ENCODE measurements at regions not wholly inside any gene's neighbourhood (a gene's known extent, or its start where the extent isn't known, plus 50 kb on each side); places are given as distances from the start of the nearest gene placed in this dataset.

DNA sequence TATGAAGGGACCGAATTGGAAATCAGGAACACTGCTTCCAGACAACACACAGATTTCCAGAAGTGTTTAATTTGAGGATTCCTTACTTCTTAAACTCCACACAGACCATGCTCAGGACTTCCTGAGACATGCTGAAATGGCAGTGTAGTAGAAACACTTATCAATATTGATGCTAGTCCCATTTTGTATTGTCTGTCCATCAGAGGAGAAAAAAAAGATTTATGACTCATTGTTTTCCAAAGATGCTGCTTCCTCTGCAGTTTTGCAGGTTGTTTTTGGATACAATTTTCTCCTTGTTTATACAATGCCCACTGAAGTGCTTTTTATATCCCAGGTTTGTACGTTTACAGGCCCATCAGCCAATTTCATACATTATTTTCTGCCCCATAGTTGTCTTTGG lies 68.3 kb upstream of the TANC2 start:
- Mint-ChIP-seq H3K4me1 (peaks cover 6 to 7% of the 10 kb centered on the region in 2 donors), H3K9me3 (no peaks in the 10 kb centered on the region), H3K36me3 (no peaks in the 10 kb centered on the region), H3K27me3 (ENCODE audit: low read depth in 2 of 2) (no peaks in the 10 kb centered on the region), H3K4me3 (no peak overlapping the region), H3K27ac (no peak overlapping the region)
- ATAC-seq, result no peak
- TF ChIP-seq, protein P1, sequence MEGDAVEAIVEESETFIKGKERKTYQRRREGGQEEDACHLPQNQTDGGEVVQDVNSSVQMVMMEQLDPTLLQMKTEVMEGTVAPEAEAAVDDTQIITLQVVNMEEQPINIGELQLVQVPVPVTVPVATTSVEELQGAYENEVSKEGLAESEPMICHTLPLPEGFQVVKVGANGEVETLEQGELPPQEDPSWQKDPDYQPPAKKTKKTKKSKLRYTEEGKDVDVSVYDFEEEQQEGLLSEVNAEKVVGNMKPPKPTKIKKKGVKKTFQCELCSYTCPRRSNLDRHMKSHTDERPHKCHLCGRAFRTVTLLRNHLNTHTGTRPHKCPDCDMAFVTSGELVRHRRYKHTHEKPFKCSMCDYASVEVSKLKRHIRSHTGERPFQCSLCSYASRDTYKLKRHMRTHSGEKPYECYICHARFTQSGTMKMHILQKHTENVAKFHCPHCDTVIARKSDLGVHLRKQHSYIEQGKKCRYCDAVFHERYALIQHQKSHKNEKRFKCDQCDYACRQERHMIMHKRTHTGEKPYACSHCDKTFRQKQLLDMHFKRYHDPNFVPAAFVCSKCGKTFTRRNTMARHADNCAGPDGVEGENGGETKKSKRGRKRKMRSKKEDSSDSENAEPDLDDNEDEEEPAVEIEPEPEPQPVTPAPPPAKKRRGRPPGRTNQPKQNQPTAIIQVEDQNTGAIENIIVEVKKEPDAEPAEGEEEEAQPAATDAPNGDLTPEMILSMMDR (IDR thresholded peaks at IDR 0.05), result no peak
- no peaks in the 10 kb centered on the region for H3K9me3 ChIP-seq (ENCODE audit: control insufficient read depth, insufficient read depth, low read length)
- H3K4me1 ChIP-seq (ENCODE audit: control insufficient read depth, insufficient read depth, low read length), result no peaks in the 10 kb centered on the region
- intact Hi-C loops (cut with micrococcal nuclease), result no loop called here
- H3K4me3 ChIP-seq (ENCODE audit: low read length), result no peak overlapping the region
- H3K27me3 ChIP-seq (ENCODE audit: control insufficient read depth, insufficient read depth, low read length), result no peaks in the 10 kb centered on the region
- no peak overlapping the region for H3K27ac ChIP-seq (ENCODE audit: low read length)
- 90% methylated on average over 1 of the region's 2 CpGs for WGBS (ENCODE audit: insufficient coverage)
- DNase-seq, result no peak
- no peaks in the 10 kb centered on the region for H3K36me3 ChIP-seq (ENCODE audit: control insufficient read depth, insufficient read depth, low read length)

DNA sequence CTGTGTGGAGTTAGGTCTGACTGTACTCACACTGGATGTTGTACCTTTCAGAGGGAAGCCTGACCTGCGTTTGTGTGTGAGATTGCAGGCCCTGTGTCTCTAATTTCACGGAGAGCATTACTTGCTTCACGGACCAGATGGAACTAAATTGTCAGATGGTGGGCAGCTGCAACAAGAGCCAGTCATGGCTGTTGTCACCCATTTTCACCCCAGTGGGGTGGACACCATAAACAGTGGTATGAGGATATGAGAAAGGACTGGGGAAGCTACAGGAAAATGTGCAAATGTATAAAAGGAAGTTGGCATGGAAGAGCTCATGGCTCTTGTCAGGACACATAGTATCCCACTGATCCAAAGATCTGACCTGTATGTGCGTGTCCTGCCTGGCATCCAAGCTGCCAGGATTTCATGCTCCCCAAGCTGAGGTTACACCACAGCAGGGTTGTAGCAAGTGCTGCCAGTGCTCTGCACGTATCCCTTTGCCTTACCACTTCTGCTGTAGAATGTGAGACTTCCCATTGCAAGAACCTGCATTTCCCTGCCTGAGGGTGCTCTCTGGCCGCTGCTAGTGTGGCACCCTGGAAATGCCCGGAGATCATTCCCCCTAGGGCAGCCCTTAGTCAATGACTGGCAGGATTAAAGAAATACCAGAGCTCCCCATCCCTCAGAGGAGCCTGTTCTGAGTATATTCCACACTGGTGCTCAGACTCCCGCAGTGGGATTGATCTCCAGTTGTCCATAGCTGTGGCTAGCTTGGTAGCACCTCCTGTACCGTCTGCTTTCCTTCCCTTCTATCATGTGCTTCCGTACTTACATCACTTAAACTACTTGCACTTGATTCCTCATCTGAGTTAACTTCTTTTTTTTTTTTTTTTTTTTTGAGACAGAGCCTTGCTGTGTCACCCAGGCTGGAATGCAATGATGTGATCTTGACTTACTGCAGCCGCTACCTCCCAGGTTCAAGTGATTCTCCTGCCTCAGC lies 70.4 kb upstream of the TANC2 start:
- DNase-seq, result no peak

DNA sequence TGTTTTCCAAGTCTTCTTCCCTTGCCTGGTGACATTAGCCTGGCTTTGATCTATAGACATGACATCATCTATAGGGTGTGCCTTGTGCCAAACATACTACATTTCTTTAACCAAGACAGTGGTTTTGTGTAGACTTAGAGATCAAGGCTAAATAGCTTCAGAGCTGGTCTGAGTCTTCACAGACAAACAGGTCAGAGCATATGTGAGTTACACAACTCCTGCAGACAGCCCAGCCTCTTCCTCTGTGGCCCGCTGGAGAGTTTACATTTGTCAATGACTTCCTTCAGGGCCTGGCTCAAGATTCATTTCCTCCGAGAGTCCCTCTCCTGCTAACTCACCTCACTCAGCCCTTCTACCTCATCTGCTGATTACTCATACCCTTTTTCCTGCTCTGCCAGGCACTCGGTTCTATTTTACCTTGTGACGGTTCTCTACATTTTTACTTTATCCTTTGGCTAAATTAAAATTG lies 73.1 kb upstream of the TANC2 start:
- H3K36me3 ChIP-seq (ENCODE audit: control insufficient read depth, insufficient read depth, low read length), result no peaks in the 10 kb centered on the region
- peak; percentile 74 to 79 (median 79) for ATAC-seq
- 19% methylated on average over 4 of the region's 4 CpGs for WGBS (ENCODE audit: insufficient coverage)
- no peaks in the 10 kb centered on the region for H3K9me3 ChIP-seq (ENCODE audit: control insufficient read depth, insufficient read depth, low read length)
- Mint-ChIP-seq H3K9me3 (no peaks in the 10 kb centered on the region), H3K4me3 (no peak overlapping the region), H3K27ac (peak overlapping the region; percentile 19 to 48), H3K27me3 (ENCODE audit: low read depth in 2 of 2) (no peaks in the 10 kb centered on the region), H3K36me3 (no peaks in the 10 kb centered on the region), H3K4me1 (peaks cover 19 to 23% of the 10 kb centered on the region in 2 donors)
- intact Hi-C loops (cut with micrococcal nuclease), result no loop called here
- TF ChIP-seq, protein P1 (IDR thresholded peaks at IDR 0.05), result no peak
- no peaks in the 10 kb centered on the region for H3K27me3 ChIP-seq (ENCODE audit: control insufficient read depth, insufficient read depth, low read length)
- peaks cover 4% of the 10 kb centered on the region for H3K4me1 ChIP-seq (ENCODE audit: control insufficient read depth, insufficient read depth, low read length)
- H3K4me3 ChIP-seq (ENCODE audit: low read length), result no peak overlapping the region
- H3K27ac ChIP-seq (ENCODE audit: low read length), result peak overlapping the region; percentile 17
- DNase-seq, result peak in 1 of 2 donors; percentile 26

More for the DNA sequence above, 70.4 kb upstream of the TANC2 start:
- intact Hi-C loops (cut with micrococcal nuclease), result no loop called here
- Histone ChIP-seq H3K36me3 (ENCODE audit: control insufficient read depth, insufficient read depth, low read length) (no peaks in the 10 kb centered on the region), H3K4me1 (ENCODE audit: control insufficient read depth, insufficient read depth, low read length) (peaks cover 4% of the 10 kb centered on the region), H3K27ac (ENCODE audit: low read length) (no peak overlapping the region), H3K27me3 (ENCODE audit: control insufficient read depth, insufficient read depth, low read length) (no peaks in the 10 kb centered on the region), H3K9me3 (ENCODE audit: control insufficient read depth, insufficient read depth, low read length) (no peaks in the 10 kb centered on the region), H3K4me3 (ENCODE audit: low read length) (no peak overlapping the region)
- ATAC-seq, result no peak
- WGBS (ENCODE audit: insufficient coverage), result 86% methylated on average over 11 of the region's 11 CpGs
- Mint-ChIP-seq H3K9me3 (no peaks in the 10 kb centered on the region), H3K27me3 (ENCODE audit: low read depth in 2 of 2) (no peaks in the 10 kb centered on the region), H3K4me3 (no peak overlapping the region), H3K36me3 (no peaks in the 10 kb centered on the region), H3K27ac (no peak overlapping the region), H3K4me1 (peaks cover 19 to 23% of the 10 kb centered on the region in 2 donors)
- TF ChIP-seq, protein P1 (IDR thresholded peaks at IDR 0.05), result no peak

Data from natural killer cell (primary cell).